ENCODE measurements at regions not wholly inside any gene's neighbourhood (a gene's known extent, or its start where the extent isn't known, plus 50 kb on each side); places are given as distances from the start of the nearest gene placed in this dataset.
"Not testable (repeated sequence)": the region's sequence is repeated elsewhere in the genome, so short reads cannot be mapped to it uniquely, and the experiment has no call there.

- DNase-seq (ENCODE audit: insufficient read length, low spot score), result no peak
- FAIRE-seq, result peak; percentile 93
- no peak for TF ChIP-seq CTCF (IDR thresholded peaks at IDR 0.05; ENCODE audit: insufficient read depth, missing control alignments)
Observed at GRCh38 chr4:101696276-101697010, 94.1 kb upstream of the BANK1 start.

GRCh38 chr4:101695176-101695575, 95.4 kb upstream of the BANK1 start:
- no peak for DNase-seq (ENCODE audit: insufficient read length, low spot score)
- no peak for FAIRE-seq
- TF ChIP-seq CTCF (IDR thresholded peaks at IDR 0.05; ENCODE audit: insufficient read depth, missing control alignments), result no peak

- DNase-seq (ENCODE audit: insufficient read length, low spot score); FAIRE-seq: not testable (repeated sequence)
Observed at GRCh38 chr4:101694403-101694802, 96.1 kb upstream of the BANK1 start.

GRCh38 chr4:101693842-101694398, 96.6 kb upstream of the BANK1 start:
- no peak for DNase-seq (ENCODE audit: insufficient read length, low spot score)
- FAIRE-seq, result no peak
- no peak for TF ChIP-seq CTCF (IDR thresholded peaks at IDR 0.05; ENCODE audit: insufficient read depth, missing control alignments)

- no peak for DNase-seq (ENCODE audit: insufficient read length, low spot score)
Observed at GRCh38 chr4:101689220-101689619, 101.3 kb upstream of the BANK1 start.

GRCh38 chr4:101685126-101685525, 105.4 kb upstream of the BANK1 start:
- FAIRE-seq, result no peak
- TF ChIP-seq CTCF (IDR thresholded peaks at IDR 0.05; ENCODE audit: insufficient read depth, missing control alignments), result no peak
- no peak for DNase-seq (ENCODE audit: insufficient read length, low spot score)

More at GRCh38 chr4:101689220-101689619, 101.3 kb upstream of the BANK1 start:
- no peak for FAIRE-seq
- TF ChIP-seq CTCF (IDR thresholded peaks at IDR 0.05; ENCODE audit: insufficient read depth, missing control alignments), result no peak

- FAIRE-seq, result no peak
- no peak for DNase-seq (ENCODE audit: insufficient read length, low spot score)
- no peak for TF ChIP-seq CTCF (IDR thresholded peaks at IDR 0.05; ENCODE audit: insufficient read depth, missing control alignments)
Observed at GRCh38 chr4:101682946-101683345, 107.6 kb upstream of the BANK1 start.
